OCI-LY1 (cell line): ENCODE measurements at regions not wholly inside any gene's neighbourhood (a gene's known extent, or its start where the extent isn't known, plus 50 kb on each side); places are given as distances from the start of the nearest gene placed in this dataset.

Source experiments
- H2AFZ ChIP-seq: fragments of 200-600 bp; sonication (generic), shearing (Covaris generic); 2 replicates; pipeline ENCODE4 v1.6.0; 2014; ENCODE audit warnings: antibody characterized with exemption, mild to moderate bottlenecking, low read length
- H3F3A ChIP-seq: fragments of 200-600 bp; sonication (generic), shearing (Covaris generic); 2 replicates; pipeline ENCODE4 v1.6.0; 2014; ENCODE audit warnings: mild to moderate bottlenecking, antibody characterized with exemption, low read length, moderate library complexity; ENCODE audit not compliant: insufficient read depth
- H3K27ac ChIP-seq: fragments of 200-600 bp; sonication (generic); 2 replicates; pipeline ENCODE4 v1.5.1; 2014; ENCODE audit warnings: low read length, mixed run types, mild to moderate bottlenecking, low read depth; ENCODE audit not compliant: poor library complexity, severe bottlenecking
- H3K27me3 ChIP-seq: fragments of 200-600 bp; sonication (generic); 2 replicates; pipeline ENCODE4 v1.6.0; 2014; ENCODE audit warnings: antibody characterized with exemption, mild to moderate bottlenecking, low read length, moderate library complexity; ENCODE audit not compliant: insufficient read depth
- H3K36me3 ChIP-seq: fragments of 200-600 bp; sonication (generic); 2 replicates; pipeline ENCODE4 v1.6.1; 2014; ENCODE audit warnings: mild to moderate bottlenecking, antibody characterized with exemption, low read length, moderate library complexity, mixed read lengths; ENCODE audit not compliant: insufficient read depth
- H3K4me1 ChIP-seq: fragments of 200-600 bp; sonication (generic); 2 replicates; pipeline ENCODE4 v1.5.1; 2014; ENCODE audit warnings: mild to moderate bottlenecking, low read length, moderate library complexity; ENCODE audit not compliant: insufficient read depth, severe bottlenecking
- H3K4me2 ChIP-seq: fragments of 200-600 bp; sonication (generic), shearing (Covaris generic); 2 replicates; pipeline ENCODE4 v1.6.1; 2014; ENCODE audit warnings: low read length
- H3K4me3 ChIP-seq: fragments of 200-600 bp; sonication (generic); 2 replicates; pipeline ENCODE4 v1.5.1; 2014; ENCODE audit warnings: low read length, low read depth, mild to moderate bottlenecking, mixed read lengths; ENCODE audit not compliant: poor library complexity, severe bottlenecking
- H3K79me2 ChIP-seq: fragments of 200-600 bp; shearing (Covaris generic); 2 replicates; pipeline ENCODE4 v1.6.1; 2016; ENCODE audit warnings: mixed run types, low read length, mixed read lengths; ENCODE audit not compliant: insufficient read depth
- H3K9ac ChIP-seq: fragments of 200-600 bp; sonication (generic), shearing (Covaris generic); 2 replicates; pipeline ENCODE4 v1.6.1; 2014; ENCODE audit warnings: mild to moderate bottlenecking, low read length, mixed read lengths
- H3K9me2 ChIP-seq: fragments of 200-600 bp; sonication (generic), shearing (Covaris generic); 2 replicates; pipeline ENCODE4 v1.6.1; 2014; ENCODE audit warnings: low read depth, mild to moderate bottlenecking, low read length, mixed read lengths
- H3K9me3 ChIP-seq: fragments of 200-600 bp; shearing (Covaris generic); 2 replicates; pipeline ENCODE4 v1.6.1; 2014; ENCODE audit warnings: low read length, mixed read lengths
- H4K20me1 ChIP-seq: fragments of 200-600 bp; sonication (generic), shearing (Covaris generic); 2 replicates; pipeline ENCODE4 v1.6.0; 2016; ENCODE audit warnings: mild to moderate bottlenecking, low read length; ENCODE audit not compliant: insufficient read depth
- EZH2 ChIP-seq: fragments of 200-600 bp; sonication (generic), shearing (Covaris generic); IDR thresholded peaks from 2 replicates; pipeline ENCODE4 v1.8.0; 2017; ENCODE audit warnings: borderline replicate concordance, mixed run types, mild to moderate bottlenecking, antibody characterized with exemption, low read length, moderate library complexity, mixed read lengths
- TF ChIP-seq, protein P1 (sequence below): fragments of 200-600 bp; sonication (generic), shearing (Covaris generic); IDR thresholded peaks from 2 replicates; pipeline ENCODE4 v1.5.1; 2017; ENCODE audit warnings: mild to moderate bottlenecking, antibody characterized with exemption, low read length, moderate library complexity, mixed read lengths

DNA sequence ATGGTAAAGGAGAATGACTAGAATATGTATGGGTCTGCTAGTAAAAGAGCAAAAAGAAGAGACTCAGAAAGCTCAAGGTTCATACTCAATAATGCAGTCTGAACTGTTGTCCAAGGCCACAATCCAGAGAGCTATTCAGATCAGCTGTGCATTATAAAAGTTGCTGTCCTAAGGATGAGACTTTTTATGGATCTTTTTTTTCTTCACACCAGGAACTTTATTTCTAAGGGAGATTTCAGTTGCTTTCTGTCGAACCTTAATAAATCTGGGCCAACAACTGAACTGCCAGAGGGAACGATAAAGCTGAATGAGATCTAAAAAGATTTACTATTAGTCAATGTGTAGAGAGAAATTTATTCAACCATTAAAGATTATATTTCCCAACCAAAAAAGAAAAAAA, 948.3 kb upstream of the NOVA1 start:
- H3F3A ChIP-seq = no peaks in the 10 kb centered on the region
- TF ChIP-seq, protein P1, sequence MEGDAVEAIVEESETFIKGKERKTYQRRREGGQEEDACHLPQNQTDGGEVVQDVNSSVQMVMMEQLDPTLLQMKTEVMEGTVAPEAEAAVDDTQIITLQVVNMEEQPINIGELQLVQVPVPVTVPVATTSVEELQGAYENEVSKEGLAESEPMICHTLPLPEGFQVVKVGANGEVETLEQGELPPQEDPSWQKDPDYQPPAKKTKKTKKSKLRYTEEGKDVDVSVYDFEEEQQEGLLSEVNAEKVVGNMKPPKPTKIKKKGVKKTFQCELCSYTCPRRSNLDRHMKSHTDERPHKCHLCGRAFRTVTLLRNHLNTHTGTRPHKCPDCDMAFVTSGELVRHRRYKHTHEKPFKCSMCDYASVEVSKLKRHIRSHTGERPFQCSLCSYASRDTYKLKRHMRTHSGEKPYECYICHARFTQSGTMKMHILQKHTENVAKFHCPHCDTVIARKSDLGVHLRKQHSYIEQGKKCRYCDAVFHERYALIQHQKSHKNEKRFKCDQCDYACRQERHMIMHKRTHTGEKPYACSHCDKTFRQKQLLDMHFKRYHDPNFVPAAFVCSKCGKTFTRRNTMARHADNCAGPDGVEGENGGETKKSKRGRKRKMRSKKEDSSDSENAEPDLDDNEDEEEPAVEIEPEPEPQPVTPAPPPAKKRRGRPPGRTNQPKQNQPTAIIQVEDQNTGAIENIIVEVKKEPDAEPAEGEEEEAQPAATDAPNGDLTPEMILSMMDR = no peak
- TF ChIP-seq EZH2 = no peak
- H3K79me2 ChIP-seq = no peaks in the 10 kb centered on the region
- no peak overlapping the region for H3K4me3 ChIP-seq
- no peaks in the 10 kb centered on the region for H3K9me3 ChIP-seq
- H3K9me2 ChIP-seq = no peaks in the 10 kb centered on the region
- H3K4me1 ChIP-seq = no peaks in the 10 kb centered on the region
- H4K20me1 ChIP-seq = no peaks in the 10 kb centered on the region
- no peaks in the 10 kb centered on the region for H3K36me3 ChIP-seq
- H3K4me2 ChIP-seq = no peak overlapping the region
- no peak overlapping the region for H3K27ac ChIP-seq
- H2AFZ ChIP-seq = no peak overlapping the region
- no peaks in the 10 kb centered on the region for H3K27me3 ChIP-seq
- no peak overlapping the region for H3K9ac ChIP-seq

DNA sequence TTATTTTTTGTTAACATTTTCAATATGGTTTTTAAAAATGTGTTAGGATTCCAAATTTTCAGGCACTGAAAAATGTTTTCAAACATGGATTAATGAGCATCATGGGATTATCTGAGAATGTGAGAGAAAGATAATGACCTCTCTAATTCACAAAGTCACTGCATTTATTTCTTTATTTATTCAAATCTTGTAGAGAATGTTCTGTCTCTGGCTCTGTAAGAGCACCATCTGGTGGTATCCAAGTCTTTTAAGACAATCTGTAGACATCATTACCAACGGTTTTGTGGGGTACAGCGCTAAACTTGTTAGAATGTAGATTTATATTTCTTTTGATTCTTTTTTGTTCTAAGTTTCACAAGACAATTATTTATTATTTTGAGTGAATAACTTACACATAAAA, 956.0 kb upstream of the NOVA1 start:
- H3K4me2 ChIP-seq = no peak overlapping the region
- no peaks in the 10 kb centered on the region for H3K79me2 ChIP-seq
- TF ChIP-seq, protein P1 = peak; percentile 19; the same call in 1 of the 2 replicates
- no peak for TF ChIP-seq EZH2
- H3K27ac ChIP-seq = no peak overlapping the region
- no peaks in the 10 kb centered on the region for H3K27me3 ChIP-seq
- no peak overlapping the region for H3K4me3 ChIP-seq
- no peaks in the 10 kb centered on the region for H3F3A ChIP-seq
- no peaks in the 10 kb centered on the region for H3K36me3 ChIP-seq
- no peaks in the 10 kb centered on the region for H4K20me1 ChIP-seq
- no peaks in the 10 kb centered on the region for H3K9me3 ChIP-seq
- H2AFZ ChIP-seq = no peak overlapping the region
- H3K9ac ChIP-seq = no peak overlapping the region
- no peaks in the 10 kb centered on the region for H3K4me1 ChIP-seq
- H3K9me2 ChIP-seq = no peaks in the 10 kb centered on the region

DNA sequence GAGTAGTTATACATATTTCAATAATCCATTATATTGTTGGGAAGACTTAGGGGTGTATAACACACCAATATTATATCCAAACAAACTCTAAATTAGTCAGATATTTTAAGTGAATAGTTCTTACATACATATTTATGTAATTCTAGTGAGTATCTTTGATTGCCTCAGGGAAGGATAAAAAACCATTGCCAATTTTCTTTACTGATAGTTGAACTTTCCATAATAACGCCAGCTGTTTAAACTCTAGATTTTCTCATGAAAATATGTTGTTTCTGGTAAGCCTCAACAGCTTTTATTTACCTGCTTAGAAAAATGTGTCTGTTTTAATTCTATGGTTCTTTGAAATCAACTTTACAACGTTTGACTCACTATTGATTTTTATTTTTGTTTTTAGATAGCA, 959.6 kb upstream of the NOVA1 start:
- Histone ChIP-seq H3K4me1 (no peaks in the 10 kb centered on the region), H4K20me1 (no peaks in the 10 kb centered on the region), H2AFZ (no peak overlapping the region), H3K4me3 (no peak overlapping the region), H3K36me3 (no peaks in the 10 kb centered on the region), H3K9me2 (no peaks in the 10 kb centered on the region), H3K4me2 (no peak overlapping the region), H3K27ac (no peak overlapping the region), H3K9me3 (no peaks in the 10 kb centered on the region), H3K27me3 (no peaks in the 10 kb centered on the region), H3K79me2 (no peaks in the 10 kb centered on the region), H3F3A (no peaks in the 10 kb centered on the region), H3K9ac (no peak overlapping the region)
- no peak for TF ChIP-seq EZH2
- TF ChIP-seq, protein P1 = no peak
